CD4-positive, alpha-beta T cell treated with Interferon alpha-2 for 1 hour (primary cell): ENCODE measurements at regions not wholly inside any gene's neighbourhood (a gene's known extent, or its start where the extent isn't known, plus 50 kb on each side); places are given as distances from the start of the nearest gene placed in this dataset.
"Not testable (repeated sequence)": the region's sequence is repeated elsewhere in the genome, so short reads cannot be mapped to it uniquely, and the experiment has no call there.

Experiments used
- DNase-seq, 2 donors: peaks; one replicate each; pipeline ENCODE4 v3.0.0-alpha.2; 2020 to 2022

DNA sequence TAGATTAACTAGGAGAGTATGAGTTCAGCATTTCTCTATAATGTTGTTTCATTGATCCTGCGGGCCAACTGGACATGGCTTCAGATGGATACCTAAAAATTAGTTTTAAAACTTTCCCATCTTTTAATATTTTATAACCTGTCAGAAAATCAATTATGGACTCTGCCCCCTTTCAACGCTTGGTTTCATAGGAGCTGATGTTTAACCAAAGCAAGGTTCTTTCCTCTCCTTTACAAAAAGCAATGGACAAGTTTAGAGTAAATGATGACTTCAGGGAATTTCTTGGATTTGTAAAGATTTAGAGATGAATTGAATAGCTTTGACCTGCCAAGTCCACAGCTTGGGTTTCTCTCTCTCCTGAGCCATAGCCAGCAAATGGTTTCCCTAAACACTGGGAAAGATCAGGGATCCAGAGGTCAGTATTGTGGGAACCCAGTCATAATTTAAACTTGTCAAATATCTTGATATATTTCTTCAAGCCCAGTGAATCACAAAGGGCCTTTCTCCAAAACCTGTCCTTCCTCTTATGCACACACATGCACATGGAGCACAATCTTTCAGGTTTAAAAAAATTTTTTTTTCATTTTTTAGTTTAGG, 177.1 kb downstream of the EVX1 start:
- no peak for DNase-seq

DNA sequence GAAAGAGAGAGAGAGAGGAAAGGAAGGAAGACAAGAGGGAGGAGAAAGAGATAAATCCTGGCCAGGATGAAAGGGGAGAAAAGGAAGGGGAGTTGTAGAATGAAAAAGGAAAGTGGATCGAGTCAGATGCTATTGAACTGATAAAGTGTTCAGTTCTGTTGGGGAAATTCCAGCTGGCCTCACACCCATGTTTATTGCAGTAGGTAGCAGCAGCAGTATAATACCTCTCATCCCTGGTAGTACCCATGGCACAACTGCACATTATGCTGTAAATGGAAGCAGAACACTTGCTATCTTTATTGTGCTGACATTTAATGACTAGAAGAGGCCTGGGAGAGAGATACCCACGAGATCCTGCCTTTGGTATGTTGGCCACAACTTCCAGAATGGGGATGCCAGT, 178.1 kb downstream of the EVX1 start:
- DNase-seq = no peak

DNA sequence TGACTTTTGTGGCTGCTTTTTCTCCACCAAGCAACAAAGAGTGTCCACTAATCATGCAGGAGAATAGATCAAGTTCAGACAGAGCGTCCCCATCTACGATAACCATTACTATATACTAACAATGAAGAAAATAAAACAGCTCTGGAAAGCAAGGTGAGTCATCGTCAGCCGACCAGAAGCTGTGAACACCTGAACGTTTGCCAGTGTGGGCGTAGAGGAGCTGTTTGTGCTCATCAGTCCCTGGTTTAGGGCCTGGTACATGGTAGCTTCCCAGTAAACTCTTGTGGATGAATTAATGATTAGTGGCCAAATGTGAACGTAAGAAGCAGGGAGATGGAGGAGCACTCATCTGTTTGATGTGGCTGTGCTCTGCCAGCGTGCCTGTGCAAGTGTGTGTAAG, 180.7 kb downstream of the EVX1 start:
- DNase-seq = no peak

DNA sequence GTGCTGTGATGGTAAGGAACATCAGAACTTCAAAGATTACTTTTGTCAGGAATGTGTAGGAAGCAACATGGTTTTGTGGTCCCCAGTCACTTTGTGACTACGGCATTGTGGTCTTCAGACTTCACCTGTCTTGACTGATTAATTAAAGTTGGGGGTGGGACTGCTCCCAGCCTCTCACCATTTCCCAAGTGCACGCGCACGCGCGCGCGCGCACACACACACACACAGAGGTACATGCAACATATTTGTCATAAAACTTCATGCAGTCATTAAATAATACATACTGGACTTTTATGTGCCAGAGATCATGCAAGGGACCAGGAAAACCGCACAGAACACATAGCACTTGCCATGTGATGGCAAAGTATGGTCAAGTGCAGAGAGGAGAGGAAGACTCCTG, 181.2 kb downstream of the EVX1 start:
- DNase-seq = no peak

DNA sequence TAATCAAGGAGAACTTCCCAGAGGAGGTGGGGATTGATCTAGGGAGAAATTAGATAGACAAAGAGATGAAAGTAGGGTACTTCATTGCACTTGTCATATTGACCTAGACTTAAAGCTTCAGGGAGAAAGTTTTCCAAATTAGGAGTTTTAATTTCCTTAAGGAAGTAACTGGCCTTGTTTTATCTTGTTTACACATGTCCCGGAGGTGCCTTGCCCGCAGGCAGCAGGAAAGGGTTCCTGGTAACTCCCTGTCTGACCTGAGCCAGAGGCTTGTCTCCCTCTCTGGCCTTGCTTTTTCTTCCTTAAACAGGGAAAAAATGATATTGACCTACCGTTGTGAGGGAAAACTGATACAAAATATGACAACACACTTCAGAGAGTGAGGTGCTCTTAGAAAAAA, 181.6 kb downstream of the EVX1 start:
- no peak for DNase-seq

DNA sequence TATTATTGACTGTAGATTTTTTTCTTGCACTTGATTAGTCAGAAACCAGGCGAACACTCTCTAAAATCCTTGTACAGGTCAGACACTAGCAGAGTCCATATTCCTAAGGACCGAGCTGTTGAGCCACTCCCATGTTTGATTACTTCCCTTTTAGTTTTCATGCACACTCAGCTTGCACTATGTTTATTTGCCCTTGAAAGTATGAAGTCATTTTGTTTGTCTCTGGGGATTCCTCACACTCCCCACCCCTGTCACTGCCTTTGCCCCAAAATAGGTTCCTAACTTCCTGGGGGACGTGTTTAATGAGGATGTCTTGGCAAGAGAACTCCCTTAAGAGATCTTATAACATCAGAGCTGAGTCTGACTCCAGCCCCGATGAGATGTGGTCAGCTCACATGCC, 182.1 kb downstream of the EVX1 start:
- DNase-seq = no peak

DNA sequence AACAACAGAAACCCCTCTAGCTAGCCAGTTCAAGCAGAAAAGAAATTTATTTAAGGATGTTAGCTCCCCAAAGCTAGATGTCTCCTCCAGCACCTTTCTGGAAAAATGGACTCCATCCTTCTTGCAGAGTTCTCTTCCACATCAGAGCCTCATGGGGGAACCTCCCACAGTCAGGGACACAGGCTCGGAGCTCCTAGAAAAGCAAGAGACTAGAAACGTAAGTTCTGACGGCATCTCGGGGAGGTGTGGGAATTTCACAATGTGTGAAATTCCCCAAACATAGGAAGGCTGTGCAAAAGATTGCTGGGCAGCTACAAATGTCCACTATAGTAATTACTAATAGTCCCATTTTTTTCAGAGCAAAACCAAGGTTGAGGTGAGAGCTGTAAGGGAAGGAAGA, 184.8 kb downstream of the EVX1 start:
- DNase-seq = no peak

DNA sequence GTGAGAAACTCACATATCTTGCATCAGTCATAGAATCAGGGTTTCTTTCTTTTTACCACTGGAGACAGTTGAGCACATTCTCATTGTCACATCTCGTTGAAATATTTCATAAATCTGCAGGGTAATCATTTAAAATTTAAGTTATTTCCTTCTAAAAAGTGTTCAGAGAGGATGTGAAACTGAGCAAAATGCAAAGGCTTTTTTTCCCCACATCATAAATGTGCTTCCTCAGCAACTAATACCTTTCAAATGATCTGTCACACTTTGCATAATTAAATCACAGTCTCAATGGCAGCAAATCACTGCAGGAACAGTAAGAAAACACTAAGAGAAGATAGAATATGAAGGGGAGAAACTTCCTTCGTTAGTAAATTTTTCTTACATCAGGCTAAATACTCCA, 187.5 kb downstream of the EVX1 start:
- no peak for DNase-seq

DNA sequence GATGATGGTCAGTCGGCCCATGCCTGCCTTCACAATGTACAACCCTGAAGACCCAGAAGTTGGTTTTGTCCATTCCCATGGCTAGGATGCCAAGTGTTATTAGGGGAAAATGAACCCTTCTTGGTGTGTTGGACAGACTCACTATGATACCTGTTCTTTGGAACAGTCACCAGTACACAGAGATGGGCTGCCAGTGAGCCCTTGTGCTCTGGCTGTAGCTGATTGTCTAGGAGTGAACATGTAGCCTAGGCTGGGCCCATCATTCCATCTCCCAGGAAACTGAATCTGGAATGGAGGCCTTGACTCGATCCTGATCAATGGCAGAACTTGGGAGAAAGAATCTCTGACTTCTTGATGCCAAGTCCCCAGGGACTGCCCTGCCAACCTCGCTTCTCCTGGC, 188.9 kb downstream of the EVX1 start:
- DNase-seq = no peak

DNA sequence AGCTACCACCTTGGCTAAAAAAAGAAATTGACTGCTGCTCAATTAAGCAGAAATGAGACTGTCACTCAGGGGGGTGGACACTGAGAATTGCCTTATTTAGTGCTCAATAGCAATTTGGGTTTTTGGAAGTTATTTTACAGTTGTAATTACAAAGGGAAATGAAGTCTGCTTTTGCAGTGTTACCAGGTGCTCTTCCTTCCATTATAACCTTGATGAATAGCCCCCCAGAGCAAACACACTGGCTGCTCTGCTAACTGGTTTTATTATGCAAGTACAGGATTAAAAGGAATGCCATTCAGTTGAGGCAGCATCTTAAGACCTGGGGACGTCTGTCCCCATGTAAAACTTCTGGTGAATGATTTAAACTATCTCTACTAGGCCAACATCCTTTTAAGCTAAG, 191.0 kb downstream of the EVX1 start:
- no peak for DNase-seq

DNA sequence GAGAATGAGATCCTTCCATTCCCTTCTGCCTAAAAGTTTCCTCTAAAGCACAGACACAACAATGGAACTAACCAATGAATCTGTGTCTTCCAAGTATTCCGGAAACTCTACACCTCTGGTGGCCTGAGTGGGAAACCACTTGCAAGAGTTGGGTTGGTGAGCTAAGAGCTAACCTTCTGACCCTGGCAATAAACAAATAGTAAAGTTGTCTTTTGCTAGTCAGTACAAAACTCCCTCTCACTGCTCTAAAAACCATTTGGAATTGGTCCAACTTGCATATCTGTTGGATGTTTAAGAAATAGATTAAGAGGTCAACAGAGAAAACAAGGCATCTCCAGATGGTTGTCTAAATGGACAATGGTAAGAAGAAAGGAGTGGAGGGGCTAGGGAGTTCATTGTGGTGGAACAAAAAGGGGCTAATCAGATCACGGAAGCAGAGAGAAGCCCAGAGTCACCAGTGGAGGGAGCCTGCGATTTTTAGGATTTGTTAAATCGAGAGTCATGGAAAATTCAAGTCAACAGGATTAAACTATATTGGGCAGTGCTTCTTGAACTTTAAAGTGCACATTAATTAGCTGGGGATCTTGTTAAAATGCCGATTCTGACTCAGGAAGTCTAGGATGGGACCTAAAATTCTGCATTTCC, 192.3 kb downstream of the EVX1 start:
- no peak for DNase-seq

DNA sequence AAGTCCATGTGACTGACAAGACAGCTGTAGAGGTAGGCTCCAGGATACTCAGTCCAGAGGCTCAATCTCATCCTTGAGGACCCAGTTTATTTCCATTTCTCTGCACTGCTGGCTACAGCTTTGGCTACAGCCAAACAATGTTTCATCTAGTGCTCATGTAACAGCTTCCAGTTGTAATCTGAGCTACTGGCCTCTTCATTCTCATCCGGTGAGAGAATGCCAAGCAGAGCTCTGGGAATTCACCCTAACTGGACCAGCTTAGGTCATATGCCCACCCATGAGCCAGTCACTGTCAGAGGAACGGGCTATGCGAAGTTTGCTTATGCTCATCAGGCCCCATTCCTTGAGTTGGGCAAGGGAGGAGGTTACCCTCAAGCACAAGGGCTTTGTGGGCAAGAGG, 192.9 kb downstream of the EVX1 start:
- DNase-seq = no peak

DNA sequence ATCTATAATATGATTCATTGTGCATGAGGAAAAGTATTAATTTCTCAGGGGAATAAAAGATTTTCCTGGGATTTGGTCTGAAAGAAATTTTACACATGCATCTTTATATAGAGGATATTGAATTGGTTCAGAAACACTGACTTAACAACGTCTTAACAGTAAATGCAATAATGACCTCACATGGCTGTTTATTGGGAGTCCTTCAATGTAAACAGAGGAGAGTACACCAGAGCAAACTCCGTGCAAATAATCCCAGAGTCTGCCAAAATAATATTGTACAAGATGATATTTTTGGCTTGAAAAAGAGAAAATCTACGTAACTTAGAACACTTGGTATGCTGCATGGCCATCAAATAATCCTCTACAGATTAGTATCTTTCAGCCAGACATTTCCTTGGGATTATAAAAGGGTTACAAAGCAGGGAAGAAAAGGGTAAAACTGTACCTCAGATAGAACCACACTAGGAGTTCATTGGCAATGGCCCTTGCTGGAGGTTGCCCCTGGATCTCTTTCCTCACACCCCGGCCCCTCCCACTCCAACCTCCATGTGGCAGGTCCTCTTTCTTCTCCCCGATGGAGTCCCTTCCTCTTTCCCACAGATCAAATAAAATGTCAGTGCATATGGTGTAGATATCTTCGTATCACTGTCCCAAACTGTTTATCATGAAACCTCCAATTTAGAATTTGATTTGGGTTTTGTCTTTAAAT, 196.4 kb downstream of the EVX1 start:
- DNase-seq = no peak

DNA sequence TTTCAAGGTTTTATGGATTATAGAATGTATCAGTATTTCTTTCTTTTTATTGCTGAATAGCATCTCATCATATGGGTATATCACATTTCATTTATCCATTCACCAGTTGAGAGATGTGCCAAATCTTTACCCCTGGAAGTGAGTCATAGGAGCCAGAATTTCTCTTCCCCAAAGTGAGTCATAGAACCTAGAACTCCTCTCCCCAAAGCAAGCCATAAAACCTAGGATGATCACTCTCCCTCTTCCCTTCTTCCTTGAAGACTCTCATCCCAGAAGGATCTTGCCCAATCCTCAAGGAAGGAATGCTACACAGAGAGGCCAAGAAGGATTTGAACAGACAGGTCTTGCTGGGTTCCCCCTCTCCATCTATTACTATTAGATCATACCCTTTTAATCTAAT, 199.9 kb downstream of the EVX1 start:
- no peak for DNase-seq

DNA sequence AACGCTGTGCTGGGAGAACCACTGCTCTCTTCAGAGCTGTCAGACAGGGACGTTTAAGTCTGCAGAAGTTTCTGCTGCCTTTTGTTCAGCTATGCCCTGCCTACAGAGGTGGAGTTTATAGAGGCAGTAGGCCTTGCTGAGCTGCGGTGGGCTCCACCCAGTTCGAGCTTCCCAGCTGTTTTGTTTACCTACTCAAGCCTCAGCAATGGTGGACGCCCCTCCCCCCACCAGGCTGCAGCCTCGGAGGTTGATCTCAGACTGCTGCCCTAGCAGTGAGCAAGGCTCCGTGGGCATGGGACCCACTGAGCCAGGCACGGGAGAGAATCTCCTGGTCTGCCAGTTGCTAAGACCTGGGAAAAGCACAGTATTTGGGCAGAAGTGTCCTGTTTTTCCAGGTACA, 206.4 kb downstream of the EVX1 start:
- not testable (repeated sequence) for DNase-seq

DNA sequence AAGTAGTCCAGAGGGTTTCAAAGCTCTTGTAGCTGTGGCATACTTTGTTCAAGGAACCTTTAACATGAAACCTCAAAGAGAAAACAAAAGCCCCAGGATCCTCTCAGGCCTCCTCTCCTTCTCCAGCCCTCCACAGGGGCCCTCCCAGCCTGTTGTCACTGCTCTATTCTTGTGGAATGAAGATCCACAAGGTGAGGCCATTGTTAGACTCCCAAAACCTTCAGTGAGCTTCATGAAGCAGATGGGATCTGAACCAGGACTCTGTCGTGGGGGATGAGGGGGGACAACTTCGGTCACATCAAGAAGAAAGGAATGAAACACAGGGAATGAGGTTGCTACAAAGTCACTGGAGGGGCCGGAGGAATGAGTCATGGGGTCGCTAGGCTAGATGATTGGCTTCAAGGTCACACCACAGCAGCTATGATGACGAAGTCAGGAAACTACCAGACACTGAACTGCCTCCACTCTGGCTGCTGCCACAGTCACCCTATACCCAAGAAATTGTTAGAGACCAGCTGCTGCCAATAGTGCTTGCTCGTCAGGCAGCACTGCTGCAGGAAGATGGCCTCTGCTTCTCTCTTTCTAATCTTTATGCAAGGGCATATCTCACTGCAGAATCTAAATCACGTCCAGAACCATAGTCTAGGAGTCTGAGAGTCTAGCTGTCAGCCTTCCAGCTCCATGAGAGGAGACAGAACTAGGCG, 208.8 kb downstream of the HIBADH start:
- DNase-seq = no peak

DNA sequence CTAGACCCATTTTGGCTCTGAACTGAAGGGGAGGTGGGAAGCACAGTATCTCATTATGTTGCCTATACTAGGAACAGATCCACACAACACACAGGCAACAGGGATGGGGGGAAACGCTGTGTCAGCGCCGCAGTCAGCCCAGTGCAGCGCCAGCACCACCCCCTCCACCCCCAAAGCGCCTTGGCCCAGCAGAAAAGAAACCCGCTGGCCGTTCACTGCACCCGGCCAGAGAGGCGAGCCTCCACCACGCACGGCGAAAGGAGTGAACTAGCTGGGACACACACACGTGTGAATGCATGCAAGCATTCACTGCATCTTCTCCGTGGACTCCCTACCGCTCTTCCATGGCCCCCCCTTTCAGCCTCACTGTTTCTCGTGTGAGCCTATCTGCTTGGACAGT, 205.6 kb downstream of the HIBADH start:
- DNase-seq = not testable (repeated sequence)

DNA sequence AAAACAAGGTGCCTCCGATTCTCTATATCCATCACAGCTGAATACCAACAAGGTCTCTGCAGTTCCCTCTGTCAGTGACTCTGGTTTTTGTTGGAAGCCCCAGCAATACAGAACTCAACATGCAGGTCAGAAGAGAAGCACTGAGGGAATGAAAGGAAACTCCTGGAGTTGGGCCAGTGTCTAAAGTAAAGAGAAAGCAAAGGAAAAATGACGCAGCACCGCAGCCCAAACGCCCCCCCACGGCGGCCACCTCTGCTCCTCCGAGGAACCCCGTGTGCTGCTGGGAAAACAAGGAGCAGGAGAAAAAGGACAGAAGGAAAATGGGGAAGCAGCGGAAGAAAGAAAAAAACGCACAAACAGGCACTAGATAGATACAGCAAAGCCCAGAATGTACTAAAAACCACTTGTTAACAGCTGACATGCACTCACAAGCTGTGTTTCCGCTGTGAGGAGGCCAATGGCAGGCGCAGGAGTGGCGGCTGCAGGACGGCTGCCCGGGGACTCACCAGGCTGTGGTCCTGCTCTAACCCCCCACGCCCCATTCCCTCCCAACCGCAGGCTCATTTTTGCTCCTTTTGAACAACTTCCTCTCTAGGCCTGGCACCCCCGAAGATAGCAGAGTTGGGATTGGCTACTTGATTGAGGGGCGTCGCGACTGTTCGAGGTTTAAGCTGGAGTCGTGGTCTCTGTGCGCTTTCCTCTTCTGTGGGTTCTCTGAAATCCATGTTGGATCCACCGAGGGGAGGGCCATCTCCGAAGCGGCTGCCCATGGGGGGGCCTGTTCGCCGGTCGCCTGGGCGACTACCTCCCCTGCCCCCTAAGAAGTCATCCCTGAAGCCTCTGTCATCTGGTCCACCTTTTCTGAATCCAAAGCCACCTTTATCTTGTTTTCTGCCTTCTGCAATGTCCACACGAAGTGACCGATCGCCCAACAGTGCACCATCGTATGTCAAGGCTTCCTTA, 204.8 kb downstream of the HIBADH start:
- DNase-seq = not testable (repeated sequence)

DNA sequence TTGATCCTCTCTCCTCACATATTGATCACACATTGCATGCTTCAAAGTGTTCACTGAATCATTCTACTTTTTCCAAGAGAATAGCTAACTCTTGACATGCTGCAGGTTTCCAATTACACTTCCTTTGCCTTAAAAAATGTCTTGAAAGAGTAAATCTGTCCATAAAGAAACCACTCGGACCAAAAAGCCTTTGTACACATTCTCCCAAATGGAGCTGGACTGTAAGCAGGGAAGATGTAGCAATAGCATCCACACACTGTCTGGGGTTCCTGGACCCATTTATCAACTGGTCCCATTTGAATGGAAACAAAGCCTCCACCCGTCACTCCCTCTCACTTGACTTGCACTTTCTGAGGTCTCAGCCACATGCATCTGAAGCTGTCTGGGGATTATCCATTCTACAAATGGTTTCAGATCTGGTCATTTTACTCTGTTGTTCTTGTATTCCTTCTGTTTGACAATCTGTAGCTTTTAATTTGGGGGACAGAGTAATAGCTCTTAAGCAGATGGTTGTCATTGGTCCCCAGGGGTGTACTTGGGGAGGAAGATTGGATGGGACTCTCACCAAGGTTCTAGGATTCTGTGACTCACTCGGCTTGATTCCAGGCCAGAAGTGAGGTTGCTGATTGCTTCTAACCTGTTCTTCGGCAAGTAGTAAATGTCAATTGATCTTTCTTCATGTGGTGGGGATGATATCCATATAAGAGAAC, 203.5 kb downstream of the HIBADH start:
- no peak for DNase-seq

DNA sequence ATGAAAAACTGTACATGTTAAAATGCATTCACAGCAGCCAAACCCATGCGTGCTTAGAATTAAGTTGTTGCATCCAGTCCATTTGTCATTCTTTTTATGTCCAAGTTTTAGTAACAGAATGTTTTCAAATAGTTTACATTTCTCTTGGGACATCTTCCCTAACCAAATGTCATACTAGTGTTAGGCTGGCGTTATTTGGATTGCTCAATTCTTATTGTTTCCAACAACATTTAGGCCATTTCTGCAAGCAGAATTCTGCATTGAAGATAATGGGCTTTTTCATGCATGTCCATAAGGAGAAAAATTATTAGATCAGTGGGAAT, 203.0 kb downstream of the HIBADH start:
- no peak for DNase-seq

DNA sequence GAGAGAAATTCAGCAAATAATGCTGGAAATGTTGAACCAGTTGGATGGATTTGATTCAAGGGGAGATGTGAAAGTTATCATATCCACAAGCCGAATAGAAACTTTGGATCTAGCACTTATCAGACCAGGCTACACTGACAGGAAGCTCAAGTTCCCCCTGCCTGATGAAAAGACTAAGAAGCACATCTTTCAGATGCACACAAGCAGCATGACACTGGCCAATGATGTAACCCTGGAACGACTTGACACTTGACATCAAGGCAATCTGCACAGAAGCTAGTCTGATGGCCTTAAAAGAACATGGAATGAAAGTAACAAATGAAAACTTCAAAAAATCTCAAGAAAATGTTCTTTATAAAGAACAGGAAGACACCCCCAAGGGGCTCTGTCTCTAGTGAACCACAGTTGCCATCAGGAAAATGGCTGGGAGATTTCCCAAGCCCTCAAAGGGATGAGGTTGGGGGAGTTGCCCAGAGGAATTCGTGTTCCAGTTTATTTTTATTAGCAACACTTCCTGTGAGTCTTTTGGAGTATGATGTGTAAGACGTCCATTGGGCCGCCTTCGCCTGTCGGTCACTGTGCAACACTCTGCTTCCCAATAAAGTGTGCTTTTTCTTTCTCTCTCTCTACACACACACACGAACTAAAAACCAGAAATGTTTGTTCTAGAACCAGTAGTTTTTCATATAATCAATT, 200.0 kb downstream of the HIBADH start:
- DNase-seq = no peak

DNA sequence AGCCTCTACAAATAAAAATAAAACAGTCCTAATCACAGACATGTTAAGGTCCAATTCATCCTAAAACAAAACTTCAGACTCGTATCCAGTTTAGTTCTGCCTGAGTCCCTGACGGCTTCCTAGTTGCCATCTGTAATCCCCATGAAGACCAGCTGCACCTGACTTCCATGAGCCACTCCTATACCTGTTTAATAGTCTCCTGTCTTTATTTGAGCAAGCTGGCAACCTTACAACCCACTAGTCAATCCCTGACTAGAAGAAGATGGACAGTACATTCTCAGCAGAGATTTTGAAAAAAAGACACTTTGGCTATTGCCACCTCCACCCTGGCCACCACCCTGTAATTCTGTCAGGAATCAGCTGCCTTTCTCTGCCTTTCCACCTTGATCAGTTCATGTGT, 197.7 kb downstream of the HIBADH start:
- DNase-seq = no peak
